ENCODE measurements at regions not wholly inside any gene's neighbourhood (a gene's known extent, or its start where the extent isn't known, plus 50 kb on each side); places are given as distances from the start of the nearest gene placed in this dataset.

GRCh38 chr9:79384501-79384900 is 187.3 kb upstream of the TLE4 start:
- no peak overlapping the region for H3K4me3 ChIP-seq (ENCODE audit: low read length)
- intact Hi-C loops (cut with micrococcal nuclease), result no loop called here
- DNase-seq, result no peak
- no peak for ATAC-seq
- H3K36me3 ChIP-seq (ENCODE audit: control insufficient read depth, insufficient read depth, low read length), result no peaks in the 10 kb centered on the region
- Mint-ChIP-seq H3K9me3 (peaks cover 2 to 3% of the 10 kb centered on the region in 2 donors), H3K4me3 (no peak overlapping the region), H3K27ac (no peak overlapping the region), H3K4me1 (no peaks in the 10 kb centered on the region), H3K36me3 (no peaks in the 10 kb centered on the region), H3K27me3 (ENCODE audit: low read depth in 2 of 2) (peaks cover 2 to 24% of the 10 kb centered on the region in 2 donors)
- H3K9me3 ChIP-seq (ENCODE audit: control insufficient read depth, insufficient read depth, low read length), result no peaks in the 10 kb centered on the region
- H3K4me1 ChIP-seq (ENCODE audit: control insufficient read depth, insufficient read depth, low read length), result no peaks in the 10 kb centered on the region
- no peak for TF ChIP-seq CTCF (IDR thresholded peaks at IDR 0.05)
- 75% methylated on average over 1 of the region's 1 CpG for WGBS (ENCODE audit: insufficient coverage)
- no peaks in the 10 kb centered on the region for H3K27me3 ChIP-seq (ENCODE audit: control insufficient read depth, insufficient read depth, low read length)
- no peak overlapping the region for H3K27ac ChIP-seq (ENCODE audit: low read length)

DNA sequence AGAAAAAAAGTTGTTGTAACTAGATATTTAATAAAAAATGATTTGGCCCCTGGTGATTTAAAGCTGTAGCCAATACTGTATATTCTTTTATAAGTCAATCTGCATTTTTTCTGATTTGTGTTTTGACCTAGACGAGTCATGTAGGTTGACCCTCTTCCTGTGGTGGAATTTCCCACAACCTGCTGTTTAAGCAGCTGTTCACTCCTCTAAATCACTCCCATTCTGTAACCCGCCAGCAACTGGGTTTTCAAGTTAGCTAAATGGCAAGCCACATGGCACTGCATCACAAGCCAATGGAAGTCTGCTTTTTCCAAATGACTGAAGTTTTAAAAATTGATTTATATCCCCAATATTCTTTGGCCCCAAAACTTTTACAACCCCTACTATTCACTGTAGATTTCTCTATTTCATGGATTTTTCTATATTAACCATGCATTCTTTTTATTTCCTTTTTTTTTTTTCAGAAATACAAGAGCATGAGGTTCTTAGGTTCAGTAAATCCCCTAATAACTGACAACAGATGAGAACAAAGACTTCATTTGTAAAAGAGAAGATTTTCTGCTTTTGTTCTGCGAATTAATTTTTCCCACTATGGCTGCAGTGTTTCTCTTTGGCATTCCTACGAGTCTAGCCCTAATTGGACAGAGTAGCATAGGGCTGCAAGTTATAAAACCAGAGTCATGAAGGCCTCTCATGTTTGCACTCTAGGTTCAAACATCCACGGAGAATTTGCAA is 184.5 kb upstream of the TLE4 start:
- ATAC-seq (no peak), DNase-seq (no peak)
- Histone ChIP-seq H3K27me3 (ENCODE audit: control insufficient read depth, insufficient read depth, low read length) (no peaks in the 10 kb centered on the region), H3K36me3 (ENCODE audit: control insufficient read depth, insufficient read depth, low read length) (no peaks in the 10 kb centered on the region), H3K9me3 (ENCODE audit: control insufficient read depth, insufficient read depth, low read length) (no peaks in the 10 kb centered on the region), H3K4me3 (ENCODE audit: low read length) (no peak overlapping the region), H3K4me1 (ENCODE audit: control insufficient read depth, insufficient read depth, low read length) (no peaks in the 10 kb centered on the region), H3K27ac (ENCODE audit: low read length) (no peak overlapping the region)
- no peaks in the 10 kb centered on the region for H3K4me1 Mint-ChIP-seq
- no peak overlapping the region for H3K4me3 Mint-ChIP-seq
- H3K36me3 Mint-ChIP-seq, result no peaks in the 10 kb centered on the region
- H3K9me3 Mint-ChIP-seq, result peaks cover 0 to 2% of the 10 kb centered on the region in 2 donors
- WGBS (ENCODE audit: insufficient coverage), result 59% methylated on average over 5 of the region's 5 CpGs
- no peak for TF ChIP-seq CTCF (IDR thresholded peaks at IDR 0.05)
- H3K27ac Mint-ChIP-seq, result no peak overlapping the region
- intact Hi-C loops (cut with micrococcal nuclease), result no loop called here
- peaks cover 0 to 23% of the 10 kb centered on the region in 2 donors for H3K27me3 Mint-ChIP-seq (ENCODE audit: low read depth in 2 of 2)

GRCh38 chr9:79390077-79390698 is 181.6 kb upstream of the TLE4 start:
- Histone ChIP-seq H3K4me3 (ENCODE audit: low read length) (no peak overlapping the region), H3K4me1 (ENCODE audit: control insufficient read depth, insufficient read depth, low read length) (no peaks in the 10 kb centered on the region), H3K9me3 (ENCODE audit: control insufficient read depth, insufficient read depth, low read length) (no peaks in the 10 kb centered on the region), H3K27me3 (ENCODE audit: control insufficient read depth, insufficient read depth, low read length) (no peaks in the 10 kb centered on the region), H3K36me3 (ENCODE audit: control insufficient read depth, insufficient read depth, low read length) (no peaks in the 10 kb centered on the region), H3K27ac (ENCODE audit: low read length) (no peak overlapping the region)
- DNase-seq (no peak), ATAC-seq (no peak)
- Mint-ChIP-seq H3K4me1 (no peaks in the 10 kb centered on the region), H3K4me3 (no peak overlapping the region), H3K27ac (no peak overlapping the region), H3K9me3 (peaks cover 0 to under 1% of the 10 kb centered on the region in 2 donors), H3K27me3 (ENCODE audit: low read depth in 2 of 2) (peaks cover 5 to 25% of the 10 kb centered on the region in 2 donors), H3K36me3 (no peaks in the 10 kb centered on the region)
- 94% methylated on average over 5 of the region's 5 CpGs for WGBS (ENCODE audit: insufficient coverage)
- intact Hi-C loops (cut with micrococcal nuclease), result no loop called here
- TF ChIP-seq CTCF (IDR thresholded peaks at IDR 0.05), result no peak
